DLD1 (cell line): ENCODE measurements at regions not wholly inside any gene's neighbourhood (a gene's known extent, or its start where the extent isn't known, plus 50 kb on each side); places are given as distances from the start of the nearest gene placed in this dataset.

ENCODE experiments used
- in situ Hi-C: cut with HindIII; loops from 2 replicates; pipeline ENCODE4 v1.10.0; 2017; ENCODE audit warnings: low sequenced_read_pairs

DNA sequence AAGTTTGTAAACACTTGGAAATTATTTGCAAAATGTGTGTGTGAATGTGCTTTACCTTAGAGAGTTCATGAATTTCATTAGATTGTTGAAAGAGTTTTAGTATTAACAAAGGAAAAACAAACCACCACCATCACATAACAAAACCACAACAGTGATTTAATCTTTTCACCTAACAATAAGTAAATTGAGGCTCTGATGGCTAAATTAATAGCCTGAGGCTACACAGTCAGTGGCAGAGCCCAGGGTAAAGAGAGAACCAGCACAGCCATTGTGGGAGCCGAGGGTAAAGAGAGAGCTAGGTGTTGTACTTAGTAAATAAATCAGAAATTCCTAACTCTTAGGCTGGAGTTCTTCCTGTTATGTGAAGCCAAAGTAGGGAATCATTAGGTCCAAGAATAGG, 51.2 kb upstream of the CAPRIN2 start:
- in situ Hi-C loops, result no loop called here
